Tibial artery (tissue), 4 donors: ENCODE measurements at regions not wholly inside any gene's neighbourhood (a gene's known extent, or its start where the extent isn't known, plus 50 kb on each side); places are given as distances from the start of the nearest gene placed in this dataset.

Experiments
- DNase-seq, 2 donors: peaks; one replicate each; pipeline ENCODE4 v3.0.0-alpha.2; 2019
- H3K27ac ChIP-seq, 2 donors: fragments of 200-600 bp; sonication (generic) in 1 of 2; 1 replicate in 1 of 2; 2 replicates in 1 of 2; pipeline ENCODE4 v1.5.1; 2018 to 2019; ENCODE audit warnings: mild to moderate bottlenecking in 1 of 2
- H3K27me3 ChIP-seq, 2 donors: fragments of 200-600 bp; sonication (generic) in 1 of 2; one replicate each; pipeline versions ENCODE4 v1.5.1 to v1.6.0; 2016 to 2019
- H3K36me3 ChIP-seq, 3 donors: fragments of 200-600 bp; sonication (generic) in 2 of 3; one replicate each; pipeline ENCODE4 v1.5.1; 2016 to 2019; ENCODE audit warnings: mild to moderate bottlenecking in 2 of 3
- H3K4me1 ChIP-seq, 4 donors: fragments of 200-600 bp; sonication (generic) in 2 of 4; 1 replicate in 3 of 4; 2 replicates in 1 of 4; pipeline ENCODE4 v1.5.1; 2016 to 2019
- H3K4me3 ChIP-seq, 2 donors: fragments of 200-600 bp; sonication (generic) in 1 of 2; 1 replicate in 1 of 2; 2 replicates in 1 of 2; pipeline ENCODE4 v1.5.1; 2018 to 2019; ENCODE audit warnings: mild to moderate bottlenecking in 2 of 2
- H3K9me3 ChIP-seq, 3 donors: fragments of 200-600 bp; sonication (generic) in 1 of 3; one replicate each; pipeline ENCODE4 v1.5.1; 2016 to 2019
- intact Hi-C: fragments of 100-400 bp; cut with DNase I; formaldehyde crosslinking; loops from one replicate; pipeline ENCODE4 v1.15.0; 2023; ENCODE audit warnings: low total_unique reads
- TF ChIP-seq, protein P1 (sequence below), 2 experiments: fragments of 200-600 bp in 1 of 2; fragments of 450-650 bp in 1 of 2; IDR thresholded peaks; one replicate each; pipeline ENCODE4 v1.5.1; 2017 to 2019; ENCODE audit warnings: antibody characterized with exemption in 2 of 2, mild to moderate bottlenecking in 1 of 2, moderate library complexity in 1 of 2

DNA sequence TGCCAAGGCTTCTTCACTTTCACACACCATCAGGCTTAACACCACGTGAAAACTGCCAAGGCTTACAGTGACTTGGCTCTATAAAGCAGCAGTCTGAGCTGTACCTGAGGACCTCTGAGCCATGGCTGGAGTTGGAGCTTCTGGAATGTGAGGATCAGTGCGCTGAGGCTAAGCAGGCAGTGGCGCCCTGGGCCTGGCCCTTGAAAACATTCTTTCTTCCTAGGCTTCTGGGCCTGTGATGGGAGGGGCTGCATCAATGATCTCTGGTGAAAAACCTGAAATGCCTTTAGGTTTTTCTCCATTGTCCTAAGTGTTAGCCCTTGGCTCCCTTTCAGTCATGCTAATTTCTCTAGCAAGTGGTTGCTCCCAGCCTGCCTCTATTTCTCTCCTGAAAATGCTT is 192.5 kb upstream of the PCDH20 start:
- Histone ChIP-seq H3K4me1 (no peaks in the 10 kb centered on the region), H3K27me3 (no peaks in the 10 kb centered on the region), H3K27ac (no peak overlapping the region), H3K4me3 (no peak overlapping the region), H3K36me3 (no peaks in the 10 kb centered on the region), H3K9me3 (no peaks in the 10 kb centered on the region)
- TF ChIP-seq, protein P1, sequence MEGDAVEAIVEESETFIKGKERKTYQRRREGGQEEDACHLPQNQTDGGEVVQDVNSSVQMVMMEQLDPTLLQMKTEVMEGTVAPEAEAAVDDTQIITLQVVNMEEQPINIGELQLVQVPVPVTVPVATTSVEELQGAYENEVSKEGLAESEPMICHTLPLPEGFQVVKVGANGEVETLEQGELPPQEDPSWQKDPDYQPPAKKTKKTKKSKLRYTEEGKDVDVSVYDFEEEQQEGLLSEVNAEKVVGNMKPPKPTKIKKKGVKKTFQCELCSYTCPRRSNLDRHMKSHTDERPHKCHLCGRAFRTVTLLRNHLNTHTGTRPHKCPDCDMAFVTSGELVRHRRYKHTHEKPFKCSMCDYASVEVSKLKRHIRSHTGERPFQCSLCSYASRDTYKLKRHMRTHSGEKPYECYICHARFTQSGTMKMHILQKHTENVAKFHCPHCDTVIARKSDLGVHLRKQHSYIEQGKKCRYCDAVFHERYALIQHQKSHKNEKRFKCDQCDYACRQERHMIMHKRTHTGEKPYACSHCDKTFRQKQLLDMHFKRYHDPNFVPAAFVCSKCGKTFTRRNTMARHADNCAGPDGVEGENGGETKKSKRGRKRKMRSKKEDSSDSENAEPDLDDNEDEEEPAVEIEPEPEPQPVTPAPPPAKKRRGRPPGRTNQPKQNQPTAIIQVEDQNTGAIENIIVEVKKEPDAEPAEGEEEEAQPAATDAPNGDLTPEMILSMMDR (IDR thresholded peaks at IDR 0.05): no peak
- DNase-seq: no peak
- intact Hi-C loops: no loop called here

- DNase-seq: no peak
- H3K27me3 ChIP-seq: no peaks in the 10 kb centered on the region
- H3K9me3 ChIP-seq: no peaks in the 10 kb centered on the region
- H3K4me3 ChIP-seq: no peak overlapping the region
- H3K36me3 ChIP-seq: no peaks in the 10 kb centered on the region
- H3K4me1 ChIP-seq: no peaks in the 10 kb centered on the region
- no peak overlapping the region for H3K27ac ChIP-seq
- intact Hi-C loops: no loop called here
- TF ChIP-seq, protein P1 (IDR thresholded peaks at IDR 0.05): no peak
Observed at GRCh38 chr13:61600360-61601033, 184.8 kb upstream of the PCDH20 start.

DNA sequence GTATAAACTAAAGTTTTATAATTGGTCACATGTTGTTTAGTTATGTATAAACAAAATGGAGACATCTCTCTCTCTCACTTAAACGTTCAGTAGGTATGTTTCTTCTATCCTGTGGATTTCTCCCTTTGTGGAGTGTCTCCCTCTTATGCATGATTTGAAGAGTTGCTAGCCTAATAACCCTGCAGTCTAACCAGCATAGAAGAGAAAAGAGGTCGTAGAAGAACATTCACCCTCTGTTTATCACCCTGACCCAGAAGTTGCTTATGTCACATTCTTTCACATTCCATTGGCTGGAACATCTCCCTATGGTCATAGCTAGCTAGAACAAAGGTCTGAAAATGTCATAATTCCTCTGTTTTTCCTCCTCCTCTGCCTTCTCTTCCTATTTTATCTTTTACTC is 176.8 kb upstream of the PCDH20 start:
- no peaks in the 10 kb centered on the region for H3K9me3 ChIP-seq
- no peak for DNase-seq
- intact Hi-C loops: no loop called here
- H3K27ac ChIP-seq: no peak overlapping the region
- H3K4me1 ChIP-seq: no peaks in the 10 kb centered on the region
- no peaks in the 10 kb centered on the region for H3K27me3 ChIP-seq
- no peak overlapping the region for H3K4me3 ChIP-seq
- H3K36me3 ChIP-seq: no peaks in the 10 kb centered on the region
- TF ChIP-seq, protein P1 (IDR thresholded peaks at IDR 0.05): no peak

DNA sequence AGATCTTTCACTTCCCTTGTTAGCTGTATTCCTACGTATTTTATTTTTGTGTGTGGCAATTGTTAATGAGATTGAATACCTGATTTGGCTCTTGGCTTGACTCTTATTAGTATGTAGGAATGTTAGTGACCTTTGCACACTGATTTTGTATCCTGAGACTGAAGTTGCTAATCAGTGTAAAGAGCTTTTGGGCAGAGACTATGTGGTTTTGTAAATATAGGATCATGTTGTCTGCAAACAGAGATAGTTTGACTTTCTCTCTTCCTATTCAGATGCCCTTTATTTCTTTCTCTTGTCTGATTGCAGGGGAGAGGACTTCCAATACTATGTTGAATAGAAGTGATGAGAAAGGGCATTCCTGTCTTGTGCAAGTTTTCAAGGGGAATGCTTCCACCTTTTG is 160.3 kb upstream of the PCDH20 start:
- no peak for DNase-seq
- H3K4me3 ChIP-seq: no peak overlapping the region
- TF ChIP-seq, protein P1 (IDR thresholded peaks at IDR 0.05): no peak
- intact Hi-C loops: no loop called here
- H3K36me3 ChIP-seq: no peaks in the 10 kb centered on the region
- no peak overlapping the region for H3K27ac ChIP-seq
- no peaks in the 10 kb centered on the region for H3K4me1 ChIP-seq
- H3K27me3 ChIP-seq: no peaks in the 10 kb centered on the region
- H3K9me3 ChIP-seq: no peaks in the 10 kb centered on the region

GRCh38 chr13:61563645-61564044 is 148.0 kb upstream of the PCDH20 start:
- Histone ChIP-seq H3K9me3 (no peaks in the 10 kb centered on the region), H3K4me1 (no peaks in the 10 kb centered on the region), H3K27me3 (no peaks in the 10 kb centered on the region), H3K27ac (no peak overlapping the region), H3K36me3 (no peaks in the 10 kb centered on the region), H3K4me3 (no peak overlapping the region)
- DNase-seq: no peak
- intact Hi-C loops: no loop called here
- TF ChIP-seq, protein P1 (IDR thresholded peaks at IDR 0.05): no peak

DNA sequence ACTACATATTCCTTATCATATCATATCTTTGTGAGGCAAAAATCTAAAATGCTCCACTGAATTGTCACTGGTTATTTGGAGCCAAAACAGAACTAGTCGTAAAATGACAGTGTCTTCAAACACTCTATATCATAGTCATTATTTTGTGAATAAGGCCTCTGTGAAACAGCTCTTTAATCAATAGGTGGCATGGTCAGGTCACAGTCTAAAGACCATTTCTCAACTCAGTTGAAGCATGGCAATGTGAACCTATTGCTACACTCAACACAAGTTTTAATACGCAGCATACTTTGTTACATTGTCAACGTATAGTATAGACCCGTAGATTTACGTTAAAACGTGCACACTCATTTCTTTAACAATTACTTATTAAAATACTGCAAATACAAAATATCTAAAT is 131.3 kb upstream of the PCDH20 start:
- Histone ChIP-seq H3K36me3 (no peaks in the 10 kb centered on the region), H3K27me3 (no peaks in the 10 kb centered on the region), H3K9me3 (no peaks in the 10 kb centered on the region), H3K27ac (no peak overlapping the region), H3K4me1 (no peaks in the 10 kb centered on the region), H3K4me3 (no peak overlapping the region)
- DNase-seq: no peak
- intact Hi-C loops: no loop called here
- TF ChIP-seq, protein P1 (IDR thresholded peaks at IDR 0.05): no peak
